K562 (cell line): ENCODE measurements at regions not wholly inside any gene's neighbourhood (a gene's known extent, or its start where the extent isn't known, plus 50 kb on each side); places are given as distances from the start of the nearest gene placed in this dataset.

ENCODE experiments used
- ATAC-seq: fragments of 200-7000 bp; cut with Tn5 transposase; 3 replicates; pipeline ENCODE4 v1.9.1; 2020; ENCODE audit warnings: moderate library complexity
- BruUV-seq: library from RNA; stranded (reverse); fragments of 400-500 nt; replicated peaks from 2 replicates; lab custom pipeline; 2021; lab: Mats Ljungman, UMichigan
- CTCF ChIA-PET: fragments of 300-600 bp; formaldehyde crosslinking; extraction: SDS; loops from one replicate; lab custom pipeline; 2021; ENCODE audit warnings: low intra/inter-chr PET ratio; lab: Yijun Ruan, JAX
- POLR2A ChIA-PET: fragments of 300-600, 350-650 bp; sonication (Branson Sonifier 250); formaldehyde crosslinking; extraction: SDS; loops from one replicate; lab custom pipeline; 2021; ENCODE audit warnings: antibody characterized with exemption, inconsistent platforms; lab: Yijun Ruan, JAX
- DNase-seq, 4 experiments: peaks; one replicate each; pipeline versions ENCODE4 v3.0.0 to v3.0.0-alpha.2; 2011 to 2018; ENCODE audit warnings: low spot score in 3 of 4, mixed read lengths in 3 of 4; ENCODE audit errors: extremely low read depth in 1 of 4
- FAIRE-seq: peaks from 2 replicates; lab custom pipeline; 2011; peaks lifted over from hg19 to GRCh38; lab: Jason Lieb, UNC
- H2AFZ ChIP-seq: 2 replicates; pipeline ENCODE4 v1.6.0; 2011; ENCODE audit warnings: low read depth, low read length, control low read depth, inconsistent platforms
- H3K27ac ChIP-seq: fragments of 200-600 bp; 3 replicates; pipeline ENCODE4 v1.8.0; 2011; ENCODE audit warnings: low read depth, mild to moderate bottlenecking, control low read depth, inconsistent platforms, low read length, moderate library complexity, mixed read lengths; ENCODE audit errors: extremely low read depth
- H3K27me3 ChIP-seq, 2 experiments: fragments of 300-600 bp in 1 of 2; 2 replicates in 1 of 2; 3 replicates in 1 of 2; pipeline versions ENCODE4 v1.6.0 to v1.8.0; 2011; ENCODE audit warnings: inconsistent platforms in 2 of 2, low read length in 2 of 2, mild to moderate bottlenecking in 1 of 2, mixed read lengths in 1 of 2, moderate library complexity in 1 of 2; ENCODE audit not compliant: control insufficient read depth in 2 of 2, insufficient read depth in 2 of 2
- H3K36me3 ChIP-seq: fragments of 300-600 bp; 3 replicates; pipeline ENCODE4 v1.8.0; 2011; ENCODE audit warnings: mild to moderate bottlenecking, low read length, inconsistent platforms; ENCODE audit not compliant: control insufficient read depth, insufficient read depth
- H3K4me1 ChIP-seq, 2 experiments: fragments of 200-600 bp in 1 of 2; replicated peaks in 1 of 2; 2 replicates in 1 of 2; 3 replicates in 1 of 2; pipeline versions ENCODE4 v1.5.1 to v1.8.0; 2011; ENCODE audit warnings: inconsistent platforms in 2 of 2, low read length in 2 of 2, mild to moderate bottlenecking in 1 of 2, mixed read lengths in 1 of 2, moderate library complexity in 1 of 2; ENCODE audit not compliant: control insufficient read depth in 2 of 2, insufficient read depth in 2 of 2
- H3K4me2 ChIP-seq: 2 replicates; pipeline ENCODE4 v1.6.1; 2011; ENCODE audit warnings: low read length, control low read depth, inconsistent platforms, mixed read lengths; ENCODE audit not compliant: insufficient read depth
- H3K4me3 ChIP-seq: fragments of 200-600 bp; sonication (generic), shearing (Covaris generic); 2 replicates; pipeline ENCODE4 v1.5.1; 2016; ENCODE audit warnings: control low read depth, inconsistent platforms
- H3K79me2 ChIP-seq: fragments of 200-600 bp; 3 replicates; pipeline ENCODE4 v1.8.0; 2011; ENCODE audit warnings: low read length, inconsistent platforms; ENCODE audit not compliant: control insufficient read depth, insufficient read depth
- H3K9ac ChIP-seq, 2 experiments: 2 replicates each; pipeline versions ENCODE4 v1.6.0 to v1.6.1; 2011; ENCODE audit warnings: low read depth in 2 of 2, low read length in 2 of 2, control low read depth in 1 of 2, inconsistent platforms in 1 of 2, mild to moderate bottlenecking in 1 of 2, mixed read lengths in 1 of 2; ENCODE audit not compliant: insufficient read depth in 1 of 2
- H3K9me1 ChIP-seq: one replicate; pipeline ENCODE4 v1.6.0; 2011; ENCODE audit warnings: inconsistent platforms, mild to moderate bottlenecking, low read length, moderate library complexity; ENCODE audit not compliant: control insufficient read depth, insufficient read depth
- H3K9me3 ChIP-seq: replicated peaks from 2 replicates; pipeline ENCODE4 v1.5.1; 2011; ENCODE audit warnings: low read depth, low read length, inconsistent platforms; ENCODE audit not compliant: control insufficient read depth, insufficient read depth
- H4K20me1 ChIP-seq: replicated peaks from 2 replicates; pipeline ENCODE4 v1.6.1; 2011; ENCODE audit warnings: low read length, inconsistent platforms, mixed read lengths; ENCODE audit not compliant: control insufficient read depth, insufficient read depth
- CREBBP ChIP-seq: IDR thresholded peaks from one replicate; pipeline ENCODE4 v1.6.1; 2012; ENCODE audit warnings: low read depth, mild to moderate bottlenecking, control low read depth, inconsistent platforms, low read length
- EP300 ChIP-seq: IDR thresholded peaks from 2 replicates; pipeline ENCODE4 v1.6.1; 2012; ENCODE audit warnings: low read length, improper control_type of control experiment
- FOXK2 ChIP-seq, 2 experiments: fragments of 450-650 bp; IDR thresholded peaks in 1 of 2; conservative IDR thresholded peaks in 1 of 2; 2 replicates each; pipeline ENCODE4 v1.6.1; 2016; ENCODE audit warnings: low read depth in 2 of 2, mild to moderate bottlenecking in 1 of 2
- HDAC1 ChIP-seq, 2 experiments: fragments of 450-650 bp; IDR thresholded peaks; 2 replicates each; pipeline ENCODE4 v1.6.1; 2016 to 2017; ENCODE audit warnings: inconsistent platforms in 1 of 2, mild to moderate bottlenecking in 1 of 2, moderate library complexity in 1 of 2
- KLF1 ChIP-seq: fragments of 450-650 bp; IDR thresholded peaks from 2 replicates; pipeline ENCODE4 v1.6.1; 2016; ENCODE audit warnings: missing genetic modification characterization, missing compliant biosample characterization
- L3MBTL2 ChIP-seq: fragments of 450-650 bp; IDR thresholded peaks from 2 replicates; pipeline ENCODE4 v1.6.1; 2016; ENCODE audit warnings: mild to moderate bottlenecking, moderate library complexity
- NRF1 ChIP-seq, 2 experiments: fragments of 450-650 bp; IDR thresholded peaks in 1 of 2; conservative IDR thresholded peaks in 1 of 2; 2 replicates each; pipeline ENCODE4 v1.6.1; 2014; ENCODE audit warnings: mild to moderate bottlenecking in 2 of 2
- PYGO2 ChIP-seq: fragments of 450-650 bp; IDR thresholded peaks from 2 replicates; pipeline ENCODE4 v1.6.1; 2016; ENCODE audit warnings: mild to moderate bottlenecking, missing genetic modification characterization, moderate library complexity, missing compliant biosample characterization
- RBM14 ChIP-seq: fragments of 200-400 bp; formaldehyde crosslinking; IDR thresholded peaks from 2 replicates; pipeline ENCODE4 v1.6.1; 2018; ENCODE audit warnings: low read depth, mild to moderate bottlenecking, low read length, moderate library complexity, borderline replicate concordance; ENCODE audit not compliant: insufficient read depth
- SLC30A9 ChIP-seq: fragments of 250-450 bp; sonication (Bioruptor Pico); IDR thresholded peaks from 2 replicates; pipeline ENCODE4 v1.8.0; 2022; ENCODE audit warnings: mild to moderate bottlenecking, moderate library complexity
- SMARCB1 ChIP-seq: IDR thresholded peaks from 2 replicates; pipeline ENCODE4 v1.6.1; 2011; ENCODE audit warnings: improper control_type of control experiment, low read depth; ENCODE audit not compliant: insufficient read length
- TGIF2 ChIP-seq: sonication (generic); formaldehyde crosslinking; IDR thresholded peaks from 2 replicates; pipeline ENCODE4 v1.8.1; 2022; ENCODE audit warnings: mild to moderate bottlenecking, missing genetic modification reagents, moderate library complexity
- ZFP36 ChIP-seq: fragments of 150-350 bp; IDR thresholded peaks from 2 replicates; pipeline ENCODE4 v1.6.1; 2018; ENCODE audit warnings: low read length, low read depth; ENCODE audit not compliant: partially characterized antibody
- ZKSCAN8 ChIP-seq: fragments of 200-800 bp; sonication (Bioruptor generic); IDR thresholded peaks from 2 replicates; pipeline ENCODE4 v1.6.1; 2016; ENCODE audit warnings: missing genetic modification characterization, missing compliant biosample characterization
- ZNF143 ChIP-seq: sonication (generic); formaldehyde crosslinking; IDR thresholded peaks from 2 replicates; pipeline ENCODE4 v1.9.0; 2022; ENCODE audit warnings: mild to moderate bottlenecking, missing genetic modification reagents
- ZNF212 ChIP-seq: fragments of 450-650 bp; formaldehyde crosslinking; IDR thresholded peaks from 2 replicates; pipeline ENCODE4 v1.4.0; 2020; ENCODE audit warnings: mild to moderate bottlenecking
- WGBS: fragments of 100-300 bp; shearing (Covaris generic); methylation state at CpG from one replicate; pipeline ENCODE4 v1.1.6; 2016; ENCODE audit warnings: low coverage, mixed read lengths; ENCODE audit not compliant: insufficient coverage; ENCODE audit errors: missing lambda C conversion rate; 5-methylcytosine and 5-hydroxymethylcytosine counted together
- in situ Hi-C: fragments of 300-500 bp; cut with MboI; formaldehyde crosslinking; loops from 4 replicates; pipeline ENCODE4 v1.15.0; 2018; ENCODE audit warnings: inconsistent platforms, mixed read lengths
- intact Hi-C: fragments of 100-400 bp; cut with micrococcal nuclease; formaldehyde crosslinking; loops from 2 replicates; pipeline ENCODE4 v1.14.2; 2022
- TF ChIP-seq, protein P1 (sequence below): fragments of 450-650 bp; conservative IDR thresholded peaks from 2 replicates; pipeline ENCODE4 v1.6.1; 2016; ENCODE audit warnings: missing genetic modification characterization, low read depth, mild to moderate bottlenecking, missing compliant biosample characterization, moderate library complexity
- TF ChIP-seq, protein P2 (sequence below): IDR thresholded peaks from 2 replicates; pipeline ENCODE4 v1.6.1; 2011; ENCODE audit not compliant: insufficient read length; ENCODE audit errors: extremely low read depth
- TF ChIP-seq, protein P3 (sequence below): fragments of 450-650 bp; formaldehyde crosslinking; IDR thresholded peaks from 2 replicates; pipeline ENCODE4 v1.4.0; 2022; ENCODE audit warnings: mild to moderate bottlenecking, moderate library complexity
- TF ChIP-seq, protein P4 (sequence below): fragments of 450-650 bp; IDR thresholded peaks from 2 replicates; pipeline ENCODE4 v1.6.1; 2016; ENCODE audit warnings: antibody characterized with exemption

DNA sequence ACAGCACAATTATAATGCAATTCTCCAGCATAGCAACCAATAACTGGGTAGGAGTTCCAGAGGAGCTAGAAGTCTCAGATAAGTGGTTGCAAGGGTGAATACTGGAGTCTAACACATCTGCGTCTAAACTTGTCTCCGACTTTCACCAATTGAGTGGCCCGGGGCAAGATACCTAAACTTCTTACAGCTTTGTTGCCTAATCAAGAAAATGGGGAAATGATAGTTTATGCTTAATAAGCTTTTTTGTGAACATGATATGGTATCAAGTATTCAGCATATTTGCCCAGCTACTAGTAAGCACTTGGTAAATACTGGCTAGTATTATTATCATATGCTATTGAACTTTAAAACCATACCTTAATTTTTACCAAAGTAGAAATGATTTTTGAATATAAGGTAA is 183.5 kb downstream of the KCNJ2 start:
- no peak overlapping the region for H3K4me2 ChIP-seq
- no peak for ATAC-seq
- H3K9me3 ChIP-seq, result no peaks in the 10 kb centered on the region
- ChIA-PET POLR2A (no interaction called here), CTCF (no interaction called here)
- H3K9ac ChIP-seq, result no peak overlapping the region
- no peaks in the 10 kb centered on the region for H3K36me3 ChIP-seq
- no peaks in the 10 kb centered on the region for H3K27me3 ChIP-seq
- WGBS, result 0% methylated on average over 3 of the region's 3 CpGs
- H3K27ac ChIP-seq, result no peak overlapping the region
- H3K4me3 ChIP-seq, result no peak overlapping the region
- no peaks in the 10 kb centered on the region for H3K79me2 ChIP-seq
- H2AFZ ChIP-seq, result no peak overlapping the region
- H3K9me1 ChIP-seq, result no peaks in the 10 kb centered on the region
- DNase-seq, result no peak
- BruUV-seq, result no TSS peak
- FAIRE-seq, result no peak
- intact Hi-C loops, result no loop called here
- no peaks in the 10 kb centered on the region for H4K20me1 ChIP-seq
- TF ChIP-seq PYGO2 (no peak), NRF1 (conservative IDR thresholded peaks at IDR 0.05 in 1 of 2, IDR thresholded peaks at IDR 0.05 in 1 of 2) (no peak), KLF1 (tag) (no peak), RBM14 (no peak), SMARCB1 (no peak), ZKSCAN8 (no peak), ZNF212 (CRISPR knock-in tag) (no peak), ZNF143 (no peak), ZFP36 (no peak), TGIF2 (CRISPR knock-in tag) (no peak), EP300 (no peak), L3MBTL2 (no peak), FOXK2 (conservative IDR thresholded peaks at IDR 0.05 in 1 of 2, IDR thresholded peaks at IDR 0.05 in 1 of 2; ENCODE audit: low read depth in 2 of 2) (no peak), HDAC1 (IDR thresholded peaks at IDR 0.05) (no peak), CREBBP (no peak), SLC30A9 (no peak)
- TF ChIP-seq, protein P1, sequence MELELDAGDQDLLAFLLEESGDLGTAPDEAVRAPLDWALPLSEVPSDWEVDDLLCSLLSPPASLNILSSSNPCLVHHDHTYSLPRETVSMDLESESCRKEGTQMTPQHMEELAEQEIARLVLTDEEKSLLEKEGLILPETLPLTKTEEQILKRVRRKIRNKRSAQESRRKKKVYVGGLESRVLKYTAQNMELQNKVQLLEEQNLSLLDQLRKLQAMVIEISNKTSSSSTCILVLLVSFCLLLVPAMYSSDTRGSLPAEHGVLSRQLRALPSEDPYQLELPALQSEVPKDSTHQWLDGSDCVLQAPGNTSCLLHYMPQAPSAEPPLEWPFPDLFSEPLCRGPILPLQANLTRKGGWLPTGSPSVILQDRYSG, result no peak
- TF ChIP-seq, protein P2, sequence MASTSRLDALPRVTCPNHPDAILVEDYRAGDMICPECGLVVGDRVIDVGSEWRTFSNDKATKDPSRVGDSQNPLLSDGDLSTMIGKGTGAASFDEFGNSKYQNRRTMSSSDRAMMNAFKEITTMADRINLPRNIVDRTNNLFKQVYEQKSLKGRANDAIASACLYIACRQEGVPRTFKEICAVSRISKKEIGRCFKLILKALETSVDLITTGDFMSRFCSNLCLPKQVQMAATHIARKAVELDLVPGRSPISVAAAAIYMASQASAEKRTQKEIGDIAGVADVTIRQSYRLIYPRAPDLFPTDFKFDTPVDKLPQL, result no peak
- TF ChIP-seq, protein P3, sequence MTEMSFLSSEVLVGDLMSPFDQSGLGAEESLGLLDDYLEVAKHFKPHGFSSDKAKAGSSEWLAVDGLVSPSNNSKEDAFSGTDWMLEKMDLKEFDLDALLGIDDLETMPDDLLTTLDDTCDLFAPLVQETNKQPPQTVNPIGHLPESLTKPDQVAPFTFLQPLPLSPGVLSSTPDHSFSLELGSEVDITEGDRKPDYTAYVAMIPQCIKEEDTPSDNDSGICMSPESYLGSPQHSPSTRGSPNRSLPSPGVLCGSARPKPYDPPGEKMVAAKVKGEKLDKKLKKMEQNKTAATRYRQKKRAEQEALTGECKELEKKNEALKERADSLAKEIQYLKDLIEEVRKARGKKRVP (CRISPR knock-in tag), result no peak
- TF ChIP-seq, protein P4, sequence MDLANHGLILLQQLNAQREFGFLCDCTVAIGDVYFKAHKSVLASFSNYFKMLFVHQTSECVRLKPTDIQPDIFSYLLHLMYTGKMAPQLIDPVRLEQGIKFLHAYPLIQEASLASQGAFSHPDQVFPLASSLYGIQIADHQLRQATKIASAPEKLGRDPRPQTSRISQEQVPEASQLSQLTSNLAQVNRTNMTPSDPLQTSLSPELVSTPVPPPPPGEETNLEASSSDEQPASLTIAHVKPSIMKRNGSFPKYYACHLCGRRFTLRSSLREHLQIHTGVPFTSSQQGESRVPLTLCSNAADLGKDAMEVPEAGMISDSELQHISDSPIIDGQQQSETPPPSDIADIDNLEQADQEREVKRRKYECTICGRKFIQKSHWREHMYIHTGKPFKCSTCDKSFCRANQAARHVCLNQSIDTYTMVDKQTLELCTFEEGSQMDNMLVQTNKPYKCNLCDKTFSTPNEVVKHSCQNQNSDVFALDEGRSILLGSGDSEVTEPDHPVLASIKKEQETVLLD, result no peak
- no peaks in the 10 kb centered on the region for H3K4me1 ChIP-seq
- in situ Hi-C loops, result no loop called here
